Activated CD4-positive, alpha-beta T cell treated with anti-CD3 and anti-CD28 coated beads for 1 hour (primary cell): ENCODE measurements at regions not wholly inside any gene's neighbourhood (a gene's known extent, or its start where the extent isn't known, plus 50 kb on each side); places are given as distances from the start of the nearest gene placed in this dataset.
"Not testable (repeated sequence)": the region's sequence is repeated elsewhere in the genome, so short reads cannot be mapped to it uniquely, and the experiment has no call there.

Experiments used
- DNase-seq: peaks from one replicate; pipeline ENCODE4 v3.0.0-alpha.2; 2020

DNA sequence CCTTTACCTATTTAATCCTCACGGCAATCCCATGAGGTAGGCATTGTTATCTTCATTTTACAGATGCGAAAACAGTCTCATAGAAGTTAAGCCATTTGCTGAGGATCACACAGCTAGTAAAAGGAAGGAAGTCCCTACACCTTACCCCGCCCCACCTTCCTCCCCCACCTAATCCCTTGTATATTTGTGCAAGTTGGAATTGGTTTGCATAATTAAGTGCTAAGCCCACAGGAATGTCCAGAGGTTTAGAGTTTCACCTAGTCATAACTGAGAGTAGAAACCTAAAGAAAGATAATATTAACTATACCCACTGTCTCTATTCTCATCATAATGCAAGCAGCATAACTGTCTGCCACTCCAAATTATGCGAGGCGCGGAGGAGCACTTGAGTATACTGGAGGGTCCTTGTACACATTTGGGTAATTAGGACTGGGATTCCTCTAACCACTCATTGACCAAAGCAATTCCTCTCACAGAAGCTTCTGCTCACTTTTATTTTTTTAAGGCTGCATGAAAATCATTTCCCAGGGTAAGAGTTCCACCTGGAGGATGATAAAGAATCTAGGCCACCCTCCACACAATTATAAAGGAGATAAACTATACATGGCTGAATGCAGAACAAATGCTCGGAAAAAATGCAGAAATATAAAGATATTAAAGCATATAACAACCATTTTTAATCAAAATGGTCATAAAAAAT is 199.9 kb downstream of the FAM181B start:
- DNase-seq: no peak

DNA sequence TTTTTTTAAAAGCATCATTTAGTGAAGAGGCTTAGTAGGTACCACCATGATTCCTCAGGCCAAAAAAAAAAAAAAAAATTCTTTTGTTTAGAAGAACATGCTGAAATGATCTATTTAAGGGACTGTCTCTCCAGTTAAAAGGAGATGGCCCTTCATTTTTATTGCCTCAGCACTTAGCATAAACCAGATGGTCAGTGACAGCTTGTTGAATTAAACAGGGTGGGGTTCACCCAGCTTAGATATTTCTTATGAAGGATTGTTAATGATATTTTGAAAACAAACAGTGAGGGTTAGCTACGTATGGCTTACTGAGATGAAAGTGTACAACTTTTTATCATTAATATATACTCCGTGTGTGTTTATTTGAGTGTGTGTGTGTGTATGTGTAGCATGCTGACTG is 203.7 kb downstream of the FAM181B start:
- DNase-seq: no peak

DNA sequence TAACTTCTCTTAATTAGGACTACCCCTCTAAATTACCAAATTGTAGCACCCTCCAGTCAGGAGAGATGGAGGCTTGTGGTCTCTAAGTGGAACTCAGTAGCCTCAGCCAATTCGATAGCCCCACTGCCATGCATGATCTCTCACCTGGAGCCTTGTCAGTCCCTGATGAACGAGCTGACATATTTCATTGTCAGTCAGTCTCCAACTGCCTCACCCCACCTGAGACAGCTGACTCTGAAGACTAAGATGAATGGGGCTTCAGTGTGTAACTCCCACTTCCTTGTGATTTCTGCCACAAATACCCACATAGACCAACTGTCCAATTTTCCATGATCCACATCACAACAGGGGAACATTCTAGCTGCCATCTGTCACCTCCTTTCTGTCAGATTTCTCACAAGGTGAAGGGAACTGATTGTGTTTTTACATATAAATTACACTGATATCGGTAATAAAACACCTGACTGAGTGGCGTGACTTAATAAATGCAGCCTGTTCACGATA is 206.5 kb downstream of the FAM181B start:
- no peak for DNase-seq

DNA sequence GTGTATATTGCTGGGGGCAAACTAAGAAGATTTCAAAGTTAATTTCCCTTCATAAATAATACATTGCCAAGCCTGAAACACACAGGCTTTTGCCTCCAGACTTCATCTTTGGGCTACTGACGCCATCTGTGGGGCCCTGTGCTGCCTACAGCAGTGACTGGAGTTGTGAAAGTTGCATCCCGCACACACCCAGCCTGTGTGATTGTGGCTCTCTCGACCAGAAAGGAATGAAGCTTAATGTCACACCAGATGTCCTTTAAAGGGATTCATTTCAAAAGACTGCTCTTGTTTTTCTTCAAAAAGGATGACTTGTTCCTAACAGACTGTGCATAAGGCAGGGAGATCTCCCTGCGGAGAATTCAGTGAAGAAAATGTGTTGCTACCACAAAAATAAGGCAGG is 210.5 kb downstream of the FAM181B start:
- DNase-seq: no peak

GRCh38 chr11:82521427-82521826 is 212.2 kb downstream of the FAM181B start:
- DNase-seq: no peak

DNA sequence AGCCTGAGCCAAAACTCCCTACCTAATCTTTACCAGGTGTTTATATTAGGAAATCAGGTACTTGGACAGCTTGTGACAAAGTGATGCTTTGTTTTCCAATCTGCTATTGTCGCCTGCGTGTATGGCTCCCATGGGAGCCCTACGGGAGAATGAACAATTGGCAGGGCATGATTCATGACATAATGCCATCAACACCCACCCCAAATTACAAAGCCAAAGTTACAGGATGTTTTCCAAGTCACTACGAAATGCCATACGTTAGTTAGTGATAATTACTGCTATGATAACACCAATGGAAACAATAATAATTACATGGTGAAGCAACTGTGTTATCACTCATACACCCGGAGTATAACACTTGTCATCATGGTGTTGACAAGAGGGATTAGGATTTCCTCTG is 226.4 kb downstream of the FAM181B start:
- no peak for DNase-seq

DNA sequence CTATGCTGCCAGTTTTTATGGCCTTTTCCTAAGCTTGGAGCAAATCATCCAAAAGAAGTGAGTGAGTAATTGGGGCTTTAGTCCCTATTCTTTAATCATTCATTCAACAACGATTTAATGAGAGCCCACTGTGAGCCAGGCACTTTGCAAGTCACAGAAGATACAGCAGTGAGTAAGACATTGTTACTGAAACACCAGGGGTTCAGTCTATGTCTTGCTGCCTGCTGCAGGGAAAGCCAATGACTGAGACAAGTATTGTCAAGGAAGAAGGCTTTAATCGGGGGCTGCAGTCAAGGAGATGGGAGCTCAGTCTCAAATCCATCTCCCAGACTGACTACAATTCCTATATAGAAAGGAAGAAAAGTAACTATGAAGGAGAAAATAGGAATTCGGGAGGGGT is 228.3 kb downstream of the FAM181B start:
- no peak for DNase-seq

- not testable (repeated sequence) for DNase-seq
Observed at GRCh38 chr11:82501174-82501573, 232.5 kb downstream of the FAM181B start.

DNA sequence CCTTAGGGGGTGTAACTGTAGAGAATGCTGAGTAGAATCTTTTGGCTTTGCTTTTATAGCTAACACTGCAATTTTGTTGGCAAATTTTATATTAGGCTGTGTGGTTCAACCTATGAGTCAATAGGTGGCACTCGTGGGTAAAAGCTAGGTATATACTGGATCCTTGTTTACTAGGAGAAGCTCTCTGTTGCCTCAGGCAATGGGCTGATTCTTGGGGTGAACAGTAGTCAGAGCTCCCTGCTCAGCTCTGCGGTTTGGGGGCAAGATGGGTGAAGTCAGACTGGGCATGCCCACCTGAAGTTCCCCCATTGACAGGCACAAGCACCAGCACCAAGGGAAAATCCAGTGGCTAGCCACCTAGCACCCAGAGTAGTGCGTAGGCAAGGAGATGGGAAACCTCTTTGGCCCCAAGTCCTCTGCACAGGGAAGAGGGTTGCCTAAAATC is 238.7 kb downstream of the FAM181B start:
- DNase-seq: no peak

- no peak for DNase-seq
Observed at GRCh38 chr11:82474876-82475275, 258.8 kb downstream of the FAM181B start.

DNA sequence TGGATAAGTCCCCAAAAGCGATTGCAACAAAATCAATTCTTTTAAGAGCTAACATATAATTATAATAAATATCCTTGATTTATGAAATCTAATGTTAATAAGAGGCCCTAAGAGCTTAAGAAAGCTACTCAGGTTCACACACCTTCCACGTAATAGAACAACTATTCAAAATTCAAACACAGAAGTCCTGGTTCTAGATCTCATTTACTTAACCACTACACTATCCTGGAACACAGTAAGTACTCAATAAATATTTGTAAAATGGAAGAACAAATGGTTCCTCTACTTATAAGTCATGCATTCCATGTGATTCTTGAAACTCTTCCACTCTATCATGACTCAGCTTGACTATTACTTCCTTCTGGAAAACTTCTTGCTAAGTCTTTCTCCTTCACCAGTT is 268.2 kb downstream of the FAM181B start:
- DNase-seq: no peak

- DNase-seq: no peak
Observed at GRCh38 chr11:82462608-82463242, 270.9 kb downstream of the FAM181B start.

DNA sequence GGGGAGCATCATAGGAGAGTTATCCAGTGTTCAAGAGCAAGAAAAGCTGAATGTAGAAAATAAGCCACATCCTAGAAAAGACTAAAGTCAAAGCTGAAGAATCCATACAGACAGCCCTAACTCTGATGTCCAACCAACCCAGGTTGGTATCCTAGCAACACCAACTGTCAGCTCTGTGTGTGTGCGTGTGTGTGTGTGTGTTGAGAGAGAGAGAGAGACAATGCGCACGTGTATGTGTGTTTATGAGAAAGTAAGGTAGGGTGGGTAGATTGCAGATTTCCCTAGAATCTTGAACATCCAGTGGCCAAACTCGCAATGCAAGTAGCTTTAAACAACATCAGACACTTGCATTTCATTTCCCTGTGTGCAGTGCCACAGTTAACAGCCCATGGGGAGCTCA is 274.9 kb downstream of the FAM181B start:
- no peak for DNase-seq

- no peak for DNase-seq
Observed at GRCh38 chr11:82458147-82458546, 275.5 kb downstream of the FAM181B start.

- DNase-seq: no peak
Observed at GRCh38 chr11:82450996-82451395, 282.7 kb downstream of the FAM181B start.

DNA sequence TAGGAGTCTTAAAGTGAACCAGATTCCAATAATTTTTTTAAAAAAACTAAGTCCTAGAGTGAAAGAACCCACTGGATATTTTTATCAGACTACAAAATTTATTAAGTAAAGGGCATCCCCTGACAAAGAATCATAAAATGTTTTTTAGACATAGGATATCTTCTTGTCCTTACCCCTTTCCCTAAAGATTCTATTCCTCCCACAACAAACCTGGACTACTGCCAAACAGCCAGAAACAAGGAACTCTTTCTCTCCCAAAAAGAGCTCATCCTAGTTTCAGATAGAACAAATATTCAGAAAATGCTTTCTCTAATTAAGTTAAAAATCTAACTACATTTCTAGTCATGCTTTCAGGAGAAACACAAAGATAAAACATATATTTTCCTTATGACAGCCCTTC is 327.1 kb downstream of the FAM181B start:
- no peak for DNase-seq

- no peak for DNase-seq
Observed at GRCh38 chr11:82405421-82405820, 328.2 kb downstream of the FAM181B start.

DNA sequence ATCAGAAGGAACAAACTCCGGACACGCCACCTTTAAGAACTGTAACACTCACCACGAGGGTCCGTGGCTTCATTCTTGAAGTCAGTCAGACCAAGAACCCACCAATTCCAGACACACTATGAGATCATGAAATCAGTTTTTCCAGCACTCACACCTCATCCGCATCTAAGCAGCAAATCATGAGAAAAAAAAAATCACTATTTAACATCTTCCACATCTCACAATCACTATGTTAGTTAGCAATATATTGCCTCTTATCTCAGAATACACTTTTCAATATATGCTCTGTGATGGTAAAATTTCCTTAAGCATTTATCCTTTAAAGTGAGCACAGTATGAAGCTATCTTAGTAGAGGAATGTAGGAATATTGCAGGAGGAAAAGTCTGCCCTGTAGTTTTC is 328.7 kb downstream of the FAM181B start:
- no peak for DNase-seq

GRCh38 chr11:82403640-82404305 is 329.9 kb downstream of the FAM181B start:
- DNase-seq: no peak

- no peak for DNase-seq
Observed at GRCh38 chr11:82398300-82398815, 335.3 kb downstream of the FAM181B start.

DNA sequence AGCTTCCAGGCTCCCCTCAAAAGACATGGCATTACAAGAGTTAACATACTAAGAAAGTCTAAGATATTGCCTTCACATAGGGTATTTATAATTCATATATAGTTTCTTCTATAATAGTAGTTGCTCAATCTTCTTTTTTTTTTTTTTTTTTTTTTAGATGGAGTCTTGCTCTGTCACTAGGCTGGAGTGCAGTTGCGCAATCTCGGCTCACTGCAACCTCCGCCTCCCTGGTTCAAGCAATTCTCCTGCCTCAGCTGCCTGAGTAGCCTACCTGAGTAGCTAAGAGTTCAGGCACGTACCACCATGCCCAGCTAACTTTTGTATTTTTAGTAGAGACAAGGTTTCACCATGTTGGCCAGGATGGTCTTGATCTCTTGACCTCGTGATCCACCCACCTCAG is 337.0 kb downstream of the FAM181B start:
- not testable (repeated sequence) for DNase-seq

DNA sequence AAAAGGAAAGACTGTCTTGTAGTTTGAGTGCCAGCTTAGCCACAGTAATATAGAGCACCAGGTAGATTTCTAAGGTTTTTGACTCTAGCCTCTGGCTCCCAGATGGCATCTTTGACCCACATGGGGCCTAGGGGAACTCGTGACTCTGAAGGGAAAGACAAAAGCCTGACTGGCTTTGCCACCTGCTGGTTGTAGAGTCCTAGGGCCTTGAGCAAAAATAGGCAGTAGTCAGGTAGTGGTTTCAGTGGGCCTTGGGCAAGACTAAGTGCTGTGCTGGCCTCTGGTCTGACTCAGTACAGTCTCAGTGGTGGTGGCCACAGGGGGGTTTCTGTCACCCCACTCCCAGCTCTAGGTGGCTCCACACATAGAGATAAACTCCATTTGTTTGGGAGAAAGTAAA is 349.4 kb downstream of the FAM181B start:
- no peak for DNase-seq

GRCh38 chr11:82373781-82374542 is 359.7 kb downstream of the FAM181B start:
- no peak for DNase-seq
